ENCODE measurements at regions not wholly inside any gene's neighbourhood (a gene's known extent, or its start where the extent isn't known, plus 50 kb on each side); places are given as distances from the start of the nearest gene placed in this dataset.

GRCh38 chr18:67995769-67996168 is 479.2 kb upstream of the DSEL start:
- DNase-seq (ENCODE audit: low read depth in 2 of 2): no peak

- DNase-seq (ENCODE audit: low read depth in 2 of 2): no peak
Observed at GRCh38 chr18:67980241-67980640, 463.7 kb upstream of the DSEL start.

GRCh38 chr18:67977067-67977616 is 460.6 kb upstream of the DSEL start:
- DNase-seq (ENCODE audit: low read depth in 2 of 2): no peak

- no peak for DNase-seq (ENCODE audit: low read depth in 2 of 2)
Observed at GRCh38 chr18:67973916-67974315, 457.4 kb upstream of the DSEL start.

- DNase-seq (ENCODE audit: low read depth in 2 of 2): no peak
Observed at GRCh38 chr18:67969458-67969857, 452.9 kb upstream of the DSEL start.

- no peak for DNase-seq (ENCODE audit: low read depth in 2 of 2)
Observed at GRCh38 chr18:67966224-67966623, 449.7 kb upstream of the DSEL start.

- DNase-seq (ENCODE audit: low read depth in 2 of 2): no peak
Observed at GRCh38 chr18:67964462-67964861, 447.9 kb upstream of the DSEL start.

- no peak for DNase-seq (ENCODE audit: low read depth in 2 of 2)
Observed at GRCh38 chr18:67961701-67962440, 445.4 kb upstream of the DSEL start.

- no peak for DNase-seq (ENCODE audit: low read depth in 2 of 2)
Observed at GRCh38 chr18:67957684-67958083, 441.2 kb upstream of the DSEL start.

GRCh38 chr18:67954594-67954993 is 438.1 kb upstream of the DSEL start:
- no peak for DNase-seq (ENCODE audit: low read depth in 2 of 2)

- DNase-seq (ENCODE audit: low read depth in 2 of 2): no peak
Observed at GRCh38 chr18:67951137-67951536, 434.6 kb upstream of the DSEL start.

- DNase-seq (ENCODE audit: low read depth in 2 of 2): no peak
Observed at GRCh38 chr18:67938660-67939059, 422.1 kb upstream of the DSEL start.

GRCh38 chr18:67935638-67936037 is 419.1 kb upstream of the DSEL start:
- DNase-seq (ENCODE audit: low read depth in 2 of 2): no peak

GRCh38 chr18:67933271-67933670 is 416.8 kb upstream of the DSEL start:
- DNase-seq (ENCODE audit: low read depth in 2 of 2): no peak

- no peak for DNase-seq (ENCODE audit: low read depth in 2 of 2)
Observed at GRCh38 chr18:67932271-67932670, 415.8 kb upstream of the DSEL start.

- no peak for DNase-seq (ENCODE audit: low read depth in 2 of 2)
Observed at GRCh38 chr18:67926929-67927864, 410.7 kb upstream of the DSEL start.

- DNase-seq (ENCODE audit: low read depth in 2 of 2): no peak
Observed at GRCh38 chr18:67924656-67925055, 408.1 kb upstream of the DSEL start.

- DNase-seq (ENCODE audit: low read depth in 2 of 2): no peak
Observed at GRCh38 chr18:67919316-67919715, 402.8 kb upstream of the DSEL start.

- DNase-seq (ENCODE audit: low read depth in 2 of 2): no peak
Observed at GRCh38 chr18:67916097-67916496, 399.6 kb upstream of the DSEL start.

- no peak for DNase-seq (ENCODE audit: low read depth in 2 of 2)
Observed at GRCh38 chr18:67913040-67913439, 396.5 kb upstream of the DSEL start.

- no peak for DNase-seq (ENCODE audit: low read depth in 2 of 2)
Observed at GRCh38 chr18:67901573-67901972, 385.1 kb upstream of the DSEL start.

GRCh38 chr18:67896451-67896850 is 379.9 kb upstream of the DSEL start:
- DNase-seq (ENCODE audit: low read depth in 2 of 2): no peak

- DNase-seq (ENCODE audit: low read depth in 2 of 2): no peak
Observed at GRCh38 chr18:67893916-67894315, 377.4 kb upstream of the DSEL start.

Data from stimulated activated CD4-positive, alpha-beta T cell treated with anti-CD3 and anti-CD28 coated beads, Interleukin-4, amount 100 ng/mL, for 48 hours (primary cell).